HepG2 (cell line): ENCODE measurements at regions not wholly inside any gene's neighbourhood (a gene's known extent, or its start where the extent isn't known, plus 50 kb on each side); places are given as distances from the start of the nearest gene placed in this dataset.

Experiments used
- ATAD3A ChIP-seq: sonication (generic); formaldehyde crosslinking; IDR thresholded peaks from 2 replicates; pipeline ENCODE4 v1.4.0; 2020; ENCODE audit warnings: missing genetic modification reagents
- BRD4 ChIP-seq: sonication (generic); formaldehyde crosslinking; IDR thresholded peaks from 2 replicates; pipeline ENCODE4 v1.4.0; 2020; ENCODE audit warnings: missing genetic modification reagents
- FOXC1 ChIP-seq: sonication (generic); formaldehyde crosslinking; IDR thresholded peaks from 2 replicates; pipeline ENCODE4 v1.8.0; 2022; ENCODE audit warnings: mild to moderate bottlenecking, missing genetic modification reagents, borderline replicate concordance
- MBD4 ChIP-seq: IDR thresholded peaks from 2 replicates; pipeline ENCODE4 v1.6.1; 2012; ENCODE audit warnings: low read length, inconsistent platforms, borderline replicate concordance
- RFXAP ChIP-seq: sonication (generic); formaldehyde crosslinking; IDR thresholded peaks from 2 replicates; pipeline ENCODE4 v1.4.0; 2020; ENCODE audit warnings: missing genetic modification reagents, borderline replicate concordance
- SRY ChIP-seq: sonication (generic); formaldehyde crosslinking; IDR thresholded peaks from 2 replicates; pipeline ENCODE4 v1.8.0; 2022; ENCODE audit warnings: mild to moderate bottlenecking, missing genetic modification reagents
- TCF7 ChIP-seq: sonication (generic); IDR thresholded peaks from 2 replicates; pipeline ENCODE4 v1.6.1; 2016; ENCODE audit warnings: antibody characterized with exemption, low read depth
- ZBTB44 ChIP-seq: sonication (generic); formaldehyde crosslinking; IDR thresholded peaks from 2 replicates; pipeline ENCODE4 v1.4.0; 2020; ENCODE audit warnings: missing genetic modification reagents
- ZFY ChIP-seq: sonication (generic); formaldehyde crosslinking; IDR thresholded peaks from 2 replicates; pipeline ENCODE4 v1.4.0; 2020; ENCODE audit warnings: missing genetic modification reagents
- ZFYVE20 ChIP-seq: sonication (generic); formaldehyde crosslinking; IDR thresholded peaks from 2 replicates; pipeline ENCODE4 v1.8.0; 2023; ENCODE audit warnings: low read depth, mild to moderate bottlenecking, moderate library complexity, missing genetic modification reagents, borderline replicate concordance
- ZNF367 ChIP-seq: sonication (generic); formaldehyde crosslinking; IDR thresholded peaks from 2 replicates; pipeline ENCODE4 v1.4.0; 2020; ENCODE audit warnings: missing genetic modification reagents, borderline replicate concordance
- ZNF546 ChIP-seq: sonication (generic); formaldehyde crosslinking; conservative IDR thresholded peaks from 2 replicates; pipeline ENCODE4 v1.8.1; 2023; ENCODE audit warnings: mild to moderate bottlenecking, missing genetic modification reagents
- ZNF780A ChIP-seq: sonication (generic); formaldehyde crosslinking; IDR thresholded peaks from 2 replicates; pipeline ENCODE4 v1.8.0; 2022; ENCODE audit warnings: mild to moderate bottlenecking, missing genetic modification reagents, moderate library complexity
- ZSCAN29 ChIP-seq: sonication (generic); formaldehyde crosslinking; conservative IDR thresholded peaks from 2 replicates; pipeline ENCODE4 v1.4.0; 2020; ENCODE audit warnings: mild to moderate bottlenecking, missing genetic modification reagents
- TF ChIP-seq, protein P1 (sequence below): sonication (generic); formaldehyde crosslinking; IDR thresholded peaks from 2 replicates; pipeline ENCODE4 v1.9.0; 2021; ENCODE audit warnings: mild to moderate bottlenecking, missing genetic modification reagents
- TF ChIP-seq, protein P2 (sequence below): sonication (generic); formaldehyde crosslinking; IDR thresholded peaks from 2 replicates; pipeline ENCODE4 v1.9.0; 2021; ENCODE audit warnings: missing genetic modification reagents, mild to moderate bottlenecking, borderline replicate concordance
- TF ChIP-seq, protein P3 (sequence below): sonication (generic); formaldehyde crosslinking; IDR thresholded peaks from 2 replicates; pipeline ENCODE4 v1.5.1; 2020; ENCODE audit warnings: mild to moderate bottlenecking, missing genetic modification reagents, borderline replicate concordance

DNA sequence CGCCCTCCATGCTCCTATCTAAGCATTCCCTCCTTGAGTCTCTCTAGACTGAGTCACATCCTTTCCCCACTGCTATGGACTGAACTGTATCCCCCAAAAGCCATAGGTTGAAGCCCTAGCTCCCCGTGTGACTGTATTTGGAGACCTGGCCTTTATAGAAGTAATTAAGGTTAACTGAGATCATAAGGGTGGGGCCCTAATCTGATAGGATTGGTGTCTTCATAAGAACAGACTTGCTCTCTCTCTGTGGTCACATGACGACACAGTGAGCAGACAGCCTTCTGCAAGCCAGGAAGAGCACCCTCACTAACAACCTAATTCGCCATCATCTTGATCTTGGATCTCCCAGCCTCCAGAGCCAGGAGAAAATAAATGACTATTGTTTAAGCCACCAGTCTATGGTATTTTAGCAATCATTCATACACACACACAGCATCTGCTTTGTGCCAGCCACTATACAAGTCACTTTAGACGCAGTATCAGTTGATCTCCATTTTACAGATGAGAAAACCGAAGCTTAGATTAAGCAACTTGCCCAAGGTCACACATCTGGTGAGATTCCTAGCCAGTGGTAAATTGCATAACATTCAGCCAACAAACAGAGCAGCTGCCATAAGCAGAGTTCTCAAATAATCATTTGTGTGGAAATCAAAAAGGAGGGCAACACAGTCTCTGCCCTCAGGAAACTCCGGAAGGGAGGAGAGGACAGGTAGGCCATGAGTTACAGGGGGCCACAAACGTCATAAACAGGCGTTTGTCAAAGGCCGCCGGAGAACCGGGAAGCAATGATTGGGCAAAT is 66.3 kb upstream of the HES1 start (continued):
- TF ChIP-seq, protein P1, sequence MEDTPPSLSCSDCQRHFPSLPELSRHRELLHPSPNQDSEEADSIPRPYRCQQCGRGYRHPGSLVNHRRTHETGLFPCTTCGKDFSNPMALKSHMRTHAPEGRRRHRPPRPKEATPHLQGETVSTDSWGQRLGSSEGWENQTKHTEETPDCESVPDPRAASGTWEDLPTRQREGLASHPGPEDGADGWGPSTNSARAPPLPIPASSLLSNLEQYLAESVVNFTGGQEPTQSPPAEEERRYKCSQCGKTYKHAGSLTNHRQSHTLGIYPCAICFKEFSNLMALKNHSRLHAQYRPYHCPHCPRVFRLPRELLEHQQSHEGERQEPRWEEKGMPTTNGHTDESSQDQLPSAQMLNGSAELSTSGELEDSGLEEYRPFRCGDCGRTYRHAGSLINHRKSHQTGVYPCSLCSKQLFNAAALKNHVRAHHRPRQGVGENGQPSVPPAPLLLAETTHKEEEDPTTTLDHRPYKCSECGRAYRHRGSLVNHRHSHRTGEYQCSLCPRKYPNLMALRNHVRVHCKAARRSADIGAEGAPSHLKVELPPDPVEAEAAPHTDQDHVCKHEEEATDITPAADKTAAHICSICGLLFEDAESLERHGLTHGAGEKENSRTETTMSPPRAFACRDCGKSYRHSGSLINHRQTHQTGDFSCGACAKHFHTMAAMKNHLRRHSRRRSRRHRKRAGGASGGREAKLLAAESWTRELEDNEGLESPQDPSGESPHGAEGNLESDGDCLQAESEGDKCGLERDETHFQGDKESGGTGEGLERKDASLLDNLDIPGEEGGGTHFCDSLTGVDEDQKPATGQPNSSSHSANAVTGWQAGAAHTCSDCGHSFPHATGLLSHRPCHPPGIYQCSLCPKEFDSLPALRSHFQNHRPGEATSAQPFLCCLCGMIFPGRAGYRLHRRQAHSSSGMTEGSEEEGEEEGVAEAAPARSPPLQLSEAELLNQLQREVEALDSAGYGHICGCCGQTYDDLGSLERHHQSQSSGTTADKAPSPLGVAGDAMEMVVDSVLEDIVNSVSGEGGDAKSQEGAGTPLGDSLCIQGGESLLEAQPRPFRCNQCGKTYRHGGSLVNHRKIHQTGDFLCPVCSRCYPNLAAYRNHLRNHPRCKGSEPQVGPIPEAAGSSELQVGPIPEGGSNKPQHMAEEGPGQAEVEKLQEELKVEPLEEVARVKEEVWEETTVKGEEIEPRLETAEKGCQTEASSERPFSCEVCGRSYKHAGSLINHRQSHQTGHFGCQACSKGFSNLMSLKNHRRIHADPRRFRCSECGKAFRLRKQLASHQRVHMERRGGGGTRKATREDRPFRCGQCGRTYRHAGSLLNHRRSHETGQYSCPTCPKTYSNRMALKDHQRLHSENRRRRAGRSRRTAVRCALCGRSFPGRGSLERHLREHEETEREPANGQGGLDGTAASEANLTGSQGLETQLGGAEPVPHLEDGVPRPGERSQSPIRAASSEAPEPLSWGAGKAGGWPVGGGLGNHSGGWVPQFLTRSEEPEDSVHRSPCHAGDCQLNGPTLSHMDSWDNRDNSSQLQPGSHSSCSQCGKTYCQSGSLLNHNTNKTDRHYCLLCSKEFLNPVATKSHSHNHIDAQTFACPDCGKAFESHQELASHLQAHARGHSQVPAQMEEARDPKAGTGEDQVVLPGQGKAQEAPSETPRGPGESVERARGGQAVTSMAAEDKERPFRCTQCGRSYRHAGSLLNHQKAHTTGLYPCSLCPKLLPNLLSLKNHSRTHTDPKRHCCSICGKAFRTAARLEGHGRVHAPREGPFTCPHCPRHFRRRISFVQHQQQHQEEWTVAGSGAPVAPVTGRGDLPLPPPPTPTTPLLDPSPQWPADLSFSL: no peak
- TF ChIP-seq FOXC1 (CRISPR knock-in tag) (no peak), ZSCAN29 (no peak), ZNF546 (CRISPR knock-in tag) (no peak), RFXAP (CRISPR knock-in tag) (no peak), BRD4 (CRISPR knock-in tag) (no peak), ZBTB44 (CRISPR knock-in tag) (no peak), ZNF367 (CRISPR knock-in tag) (no peak), ZFY (no peak), ATAD3A (CRISPR knock-in tag) (no peak), MBD4 (no peak), TCF7 (peak; percentile 27; the same call in 1 of the 2 replicates), ZFYVE20 (CRISPR knock-in tag) (no peak), SRY (CRISPR knock-in tag) (no peak), ZNF780A (CRISPR knock-in tag) (no peak)
- TF ChIP-seq, protein P2, sequence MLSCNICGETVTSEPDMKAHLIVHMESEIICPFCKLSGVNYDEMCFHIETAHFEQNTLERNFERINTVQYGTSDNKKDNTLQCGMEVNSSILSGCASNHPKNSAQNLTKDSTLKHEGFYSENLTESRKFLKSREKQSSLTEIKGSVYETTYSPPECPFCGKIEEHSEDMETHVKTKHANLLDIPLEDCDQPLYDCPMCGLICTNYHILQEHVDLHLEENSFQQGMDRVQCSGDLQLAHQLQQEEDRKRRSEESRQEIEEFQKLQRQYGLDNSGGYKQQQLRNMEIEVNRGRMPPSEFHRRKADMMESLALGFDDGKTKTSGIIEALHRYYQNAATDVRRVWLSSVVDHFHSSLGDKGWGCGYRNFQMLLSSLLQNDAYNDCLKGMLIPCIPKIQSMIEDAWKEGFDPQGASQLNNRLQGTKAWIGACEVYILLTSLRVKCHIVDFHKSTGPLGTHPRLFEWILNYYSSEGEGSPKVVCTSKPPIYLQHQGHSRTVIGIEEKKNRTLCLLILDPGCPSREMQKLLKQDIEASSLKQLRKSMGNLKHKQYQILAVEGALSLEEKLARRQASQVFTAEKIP (CRISPR knock-in tag): no peak
- TF ChIP-seq, protein P3, sequence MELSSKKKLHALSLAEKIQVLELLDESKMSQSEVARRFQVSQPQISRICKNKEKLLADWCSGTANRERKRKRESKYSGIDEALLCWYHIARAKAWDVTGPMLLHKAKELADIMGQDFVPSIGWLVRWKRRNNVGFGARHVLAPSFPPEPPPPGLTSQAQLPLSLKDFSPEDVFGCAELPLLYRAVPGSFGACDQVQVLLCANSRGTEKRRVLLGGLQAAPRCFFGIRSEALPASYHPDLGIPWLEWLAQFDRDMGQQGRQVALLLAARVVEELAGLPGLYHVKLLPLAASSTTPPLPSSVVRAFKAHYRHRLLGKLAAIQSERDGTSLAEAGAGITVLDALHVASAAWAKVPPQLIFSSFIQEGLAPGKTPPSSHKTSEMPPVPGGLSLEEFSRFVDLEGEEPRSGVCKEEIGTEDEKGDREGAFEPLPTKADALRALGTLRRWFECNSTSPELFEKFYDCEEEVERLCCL (CRISPR knock-in tag): no peak
